Heart left ventricle (tissue), 16 donors: ENCODE measurements at regions not wholly inside any gene's neighbourhood (a gene's known extent, or its start where the extent isn't known, plus 50 kb on each side); places are given as distances from the start of the nearest gene placed in this dataset.

Experiments
- ATAC-seq, 4 donors: fragments of 200-7000 bp; cut with Tn5 transposase; one replicate each; pipeline ENCODE4 v1.9.1; 2020 to 2022; ENCODE audit warnings: moderate library complexity in 4 of 4, mild to moderate bottlenecking in 3 of 4, moderate number of reproducible peaks in 1 of 4
- DNase-seq, 5 donors: peaks; one replicate each; pipeline ENCODE4 v3.0.0-alpha.2; 2020
- H3K27ac ChIP-seq, 12 donors: fragments of 200-600 bp; sonication (generic) in 4 of 12; one replicate each; pipeline versions ENCODE4 v1.5.0 to v1.8.0; 2016 to 2022; ENCODE audit warnings: mild to moderate bottlenecking in 2 of 12
- H3K27me3 ChIP-seq, 9 donors: fragments of 200-600 bp; sonication (generic) in 2 of 9; one replicate each; pipeline versions ENCODE4 v1.5.1 to v1.8.0; 2016 to 2022; ENCODE audit warnings: mild to moderate bottlenecking in 3 of 9
- H3K36me3 ChIP-seq, 9 donors: fragments of 200-600 bp; sonication (generic) in 2 of 9; one replicate each; pipeline versions ENCODE4 v1.5.0 to v1.8.0; 2018 to 2022; ENCODE audit warnings: mild to moderate bottlenecking in 2 of 9
- H3K4me1 ChIP-seq, 12 donors: fragments of 200-600 bp; sonication (generic) in 4 of 12; one replicate each; pipeline versions ENCODE4 v1.5.0 to v1.8.0; 2016 to 2022; ENCODE audit warnings: mild to moderate bottlenecking in 3 of 12
- H3K4me3 ChIP-seq, 12 donors: fragments of 200-600 bp; sonication (generic) in 4 of 12; one replicate each; pipeline versions ENCODE4 v1.5.0 to v1.8.0; 2017 to 2022; ENCODE audit warnings: mild to moderate bottlenecking in 9 of 12, moderate library complexity in 4 of 12
- H3K9me3 ChIP-seq, 12 donors: fragments of 200-600 bp; sonication (generic) in 4 of 12; one replicate each; pipeline versions ENCODE4 v1.5.0 to v1.8.0; 2016 to 2022; ENCODE audit warnings: mild to moderate bottlenecking in 1 of 12
- CTCF ChIP-seq, 12 donors: fragments of 200-600 bp; sonication (generic) in 4 of 12; IDR thresholded peaks; one replicate each; pipeline versions ENCODE4 v1.5.0 to v1.8.0; 2018 to 2022; ENCODE audit warnings: antibody characterized with exemption in 12 of 12, mild to moderate bottlenecking in 5 of 12
- POLR2A ChIP-seq, 2 donors: fragments of 450-650 bp; IDR thresholded peaks; one replicate each; pipeline ENCODE4 v1.6.1; 2017; ENCODE audit warnings: antibody characterized with exemption in 2 of 2, mild to moderate bottlenecking in 2 of 2, moderate library complexity in 2 of 2
- WGBS, 4 donors: extraction: QIAGEN DNeasy Blood & Tissue Kit in 2 of 4; methylation state at CpG; one replicate each; pipeline versions ENCODE4 v1.1.5 to v1.1.7; 2013 to 2018; 5-methylcytosine and 5-hydroxymethylcytosine counted together
- intact Hi-C, 10 donors: fragments of 100-400 bp; cut with DNase I; formaldehyde crosslinking; loops; one replicate each; pipeline versions ENCODE4 v1.11.1 to v1.14.2; 2022
- donor health status: ischemic (EF 13 %, LVEDD 7.1; RV severe dilation, severe dysfunction).
- donor health status: healthy with polysubstance abuse.
- donor health status: DM: no; HTN: yes; CAD: no.
- donor health status: DM: no; HTN: no; CAD: no.
- donor health status: ischemic (EF 25% LVEDD 6.9; RV normal size, moderate dysfunction).
- donor health status: ischemic (EF 25% LVEDD 5.7; RV mildly dilated, moderate dysfunction).
- donor health status: healthy.
- donor health status: DM: yes; HTN: yes; CAD: no.
- donor health status: ischemic (EF 35%, LVEDD 5.7; RV mildly dilated, moderate dysfunction).
- donor health status: nonischemic (EF 11% LVEDD 7.7; RV severe dilation, severe dysfunction).
- donor health status: DM: yes; HTN: yes; CAD: no.
- donor health status: PGD.
- donor health status: ischemic (EF 29% LVEDD 5.4; RV normal size, mild dysfunction).
- donor health status: nonischemic (EF 23%, LVEDD 6.1; RV moderate dilation, normal function).

GRCh38 chr16:76669288-76669687 lies 392.1 kb downstream of the CNTNAP4 start:
- intact Hi-C loops: loop anchor here in 1 of 10 donors (10.0 kb wide), 1 partner anchor 506 kb away; no protein-coding TSS in a partner anchor
- DNase-seq: no peak
- H3K36me3 ChIP-seq: no peaks in the 10 kb centered on the region
- 80 to 85% (median 84%) methylated on average over 3 of the region's 3 CpGs for WGBS, 4 donors
- H3K4me3 ChIP-seq: no peak overlapping the region
- no peak for ATAC-seq
- no peak overlapping the region for H3K27ac ChIP-seq
- H3K27me3 ChIP-seq: no peaks in the 10 kb centered on the region
- no peaks in the 10 kb centered on the region for H3K9me3 ChIP-seq
- no peaks in the 10 kb centered on the region for H3K4me1 ChIP-seq
- TF ChIP-seq POLR2A (IDR thresholded peaks at IDR 0.05): no peak
- TF ChIP-seq CTCF (IDR thresholded peaks at IDR 0.05): no peak

GRCh38 chr16:76670125-76670857 lies 393.1 kb downstream of the CNTNAP4 start:
- H3K27ac ChIP-seq: no peak overlapping the region
- no peaks in the 10 kb centered on the region for H3K4me1 ChIP-seq
- no peak overlapping the region for H3K4me3 ChIP-seq
- no peaks in the 10 kb centered on the region for H3K27me3 ChIP-seq
- intact Hi-C loops: loop anchor here in 1 of 10 donors (10.0 kb wide), 1 partner anchor 375 kb away; no protein-coding TSS in a partner anchor
- H3K36me3 ChIP-seq: no peaks in the 10 kb centered on the region
- ATAC-seq: no peak
- H3K9me3 ChIP-seq: no peaks in the 10 kb centered on the region
- TF ChIP-seq CTCF (IDR thresholded peaks at IDR 0.05) (no peak), POLR2A (IDR thresholded peaks at IDR 0.05) (no peak)
- no peak for DNase-seq
- 71 to 79% (median 77%) methylated on average over 5 of the region's 5 CpGs for WGBS, 4 donors

GRCh38 chr16:76676356-76676755 lies 399.2 kb downstream of the CNTNAP4 start:
- no peaks in the 10 kb centered on the region for H3K4me1 ChIP-seq

More at GRCh38 chr16:76676356-76676755, 399.2 kb downstream of the CNTNAP4 start:
- Histone ChIP-seq H3K36me3 (no peaks in the 10 kb centered on the region), H3K4me3 (no peak overlapping the region), H3K27ac (no peak overlapping the region), H3K9me3 (peaks cover 0 to 18% (median 0%) of the 10 kb centered on the region in 12 donors), H3K27me3 (no peaks in the 10 kb centered on the region)
- 71 to 83% (median 74%) methylated on average over 1 of the region's 1 CpG for WGBS, 4 donors
- DNase-seq (no peak), ATAC-seq (no peak)
- no peak for TF ChIP-seq POLR2A (IDR thresholded peaks at IDR 0.05)
- TF ChIP-seq CTCF (IDR thresholded peaks at IDR 0.05): no peak
- intact Hi-C loops: loop anchor here in 1 of 10 donors (10.0 kb wide), 1 partner anchor 368 kb away; no protein-coding TSS in a partner anchor
